ENCODE measurements at regions not wholly inside any gene's neighbourhood (a gene's known extent, or its start where the extent isn't known, plus 50 kb on each side); places are given as distances from the start of the nearest gene placed in this dataset.

- H3K27ac ChIP-seq = no peak overlapping the region
Measured at GRCh38 chr6:133756078-133756695, 132.7 kb upstream of the TCF21 start.

GRCh38 chr6:133757335-133757734 is 131.6 kb upstream of the TCF21 start:
- Histone ChIP-seq H3K36me3 (no peaks in the 10 kb centered on the region), H3K27ac (no peak overlapping the region), H3K4me1 (ENCODE audit: control insufficient read depth in 1 of 2, insufficient read depth in 1 of 2, low read depth in 1 of 2, low read length in 1 of 2) (no peaks in the 10 kb centered on the region), H3K9me3 (no peaks in the 10 kb centered on the region), H3K27me3 (no peaks in the 10 kb centered on the region), H3K4me3 (ENCODE audit: low read depth in 1 of 2, low read length in 1 of 2) (no peak overlapping the region)
- no peak for TF ChIP-seq CTCF (IDR thresholded peaks at IDR 0.05)

More at GRCh38 chr6:133756078-133756695, 132.7 kb upstream of the TCF21 start:
- no peaks in the 10 kb centered on the region for H3K36me3 ChIP-seq
- no peak overlapping the region for H3K4me3 ChIP-seq (ENCODE audit: low read depth in 1 of 2, low read length in 1 of 2)
- no peaks in the 10 kb centered on the region for H3K4me1 ChIP-seq (ENCODE audit: control insufficient read depth in 1 of 2, insufficient read depth in 1 of 2, low read depth in 1 of 2, low read length in 1 of 2)
- no peaks in the 10 kb centered on the region for H3K9me3 ChIP-seq
- H3K27me3 ChIP-seq = no peaks in the 10 kb centered on the region
- no peak for TF ChIP-seq CTCF (IDR thresholded peaks at IDR 0.05)

GRCh38 chr6:133758815-133759335 is 130.0 kb upstream of the TCF21 start:
- H3K36me3 ChIP-seq = no peaks in the 10 kb centered on the region
- no peak overlapping the region for H3K4me3 ChIP-seq (ENCODE audit: low read depth in 1 of 2, low read length in 1 of 2)
- no peaks in the 10 kb centered on the region for H3K9me3 ChIP-seq
- H3K4me1 ChIP-seq (ENCODE audit: control insufficient read depth in 1 of 2, insufficient read depth in 1 of 2, low read depth in 1 of 2, low read length in 1 of 2) = no peaks in the 10 kb centered on the region
- no peak for TF ChIP-seq CTCF (IDR thresholded peaks at IDR 0.05)
- no peak overlapping the region for H3K27ac ChIP-seq
- H3K27me3 ChIP-seq = no peaks in the 10 kb centered on the region

- no peak overlapping the region for H3K4me3 ChIP-seq (ENCODE audit: low read depth in 1 of 2, low read length in 1 of 2)
- no peaks in the 10 kb centered on the region for H3K4me1 ChIP-seq (ENCODE audit: control insufficient read depth in 1 of 2, insufficient read depth in 1 of 2, low read depth in 1 of 2, low read length in 1 of 2)
- H3K9me3 ChIP-seq = no peaks in the 10 kb centered on the region
- no peak overlapping the region for H3K27ac ChIP-seq
- no peaks in the 10 kb centered on the region for H3K36me3 ChIP-seq
- H3K27me3 ChIP-seq = no peaks in the 10 kb centered on the region
- TF ChIP-seq CTCF (IDR thresholded peaks at IDR 0.05) = no peak
Measured at GRCh38 chr6:133759524-133759923, 129.4 kb upstream of the TCF21 start.

- no peak overlapping the region for H3K27ac ChIP-seq
- H3K4me1 ChIP-seq (ENCODE audit: control insufficient read depth in 1 of 2, insufficient read depth in 1 of 2, low read depth in 1 of 2, low read length in 1 of 2) = no peaks in the 10 kb centered on the region
- no peak for TF ChIP-seq CTCF (IDR thresholded peaks at IDR 0.05)
Measured at GRCh38 chr6:133761706-133762105, 127.2 kb upstream of the TCF21 start.

More at GRCh38 chr6:133761706-133762105, 127.2 kb upstream of the TCF21 start:
- Histone ChIP-seq H3K36me3 (no peaks in the 10 kb centered on the region), H3K4me3 (ENCODE audit: low read depth in 1 of 2, low read length in 1 of 2) (no peak overlapping the region), H3K9me3 (no peaks in the 10 kb centered on the region), H3K27me3 (no peaks in the 10 kb centered on the region)
